ENCODE measurements at regions not wholly inside any gene's neighbourhood (a gene's known extent, or its start where the extent isn't known, plus 50 kb on each side); places are given as distances from the start of the nearest gene placed in this dataset.

GRCh38 chrX:99719140-99719539 lies 690.9 kb downstream of the PCDH19 start (continued):
- TF ChIP-seq ZNF462 (CRISPR knock-in tag; IDR thresholded peaks at IDR 0.05) (no peak), EZH2 (IDR thresholded peaks at IDR 0.05; ENCODE audit: low read depth, unreplicated experiment) (no peak), JUNB (IDR thresholded peaks at IDR 0.05; ENCODE audit: unreplicated experiment) (no peak), NANOG (IDR thresholded peaks at IDR 0.05; ENCODE audit: borderline replicate concordance) (no peak), STAT1 (IDR thresholded peaks at IDR 0.05; ENCODE audit: unreplicated experiment) (no peak), POLR2AphosphoS5 (IDR thresholded peaks at IDR 0.05; ENCODE audit: low read depth) (no peak), ZNF331 (CRISPR knock-in tag; IDR thresholded peaks at IDR 0.05; ENCODE audit: low read depth) (no peak), EZH2phosphoT487 (IDR thresholded peaks at IDR 0.05; ENCODE audit: unreplicated experiment) (no peak), CREB1 (CRISPR knock-in tag; IDR thresholded peaks at IDR 0.05; ENCODE audit: low read depth) (no peak)
- TF ChIP-seq, protein P1, sequence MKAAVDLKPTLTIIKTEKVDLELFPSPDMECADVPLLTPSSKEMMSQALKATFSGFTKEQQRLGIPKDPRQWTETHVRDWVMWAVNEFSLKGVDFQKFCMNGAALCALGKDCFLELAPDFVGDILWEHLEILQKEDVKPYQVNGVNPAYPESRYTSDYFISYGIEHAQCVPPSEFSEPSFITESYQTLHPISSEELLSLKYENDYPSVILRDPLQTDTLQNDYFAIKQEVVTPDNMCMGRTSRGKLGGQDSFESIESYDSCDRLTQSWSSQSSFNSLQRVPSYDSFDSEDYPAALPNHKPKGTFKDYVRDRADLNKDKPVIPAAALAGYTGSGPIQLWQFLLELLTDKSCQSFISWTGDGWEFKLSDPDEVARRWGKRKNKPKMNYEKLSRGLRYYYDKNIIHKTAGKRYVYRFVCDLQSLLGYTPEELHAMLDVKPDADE (IDR thresholded peaks at IDR 0.05), result no peak
- TF ChIP-seq, protein P2, sequence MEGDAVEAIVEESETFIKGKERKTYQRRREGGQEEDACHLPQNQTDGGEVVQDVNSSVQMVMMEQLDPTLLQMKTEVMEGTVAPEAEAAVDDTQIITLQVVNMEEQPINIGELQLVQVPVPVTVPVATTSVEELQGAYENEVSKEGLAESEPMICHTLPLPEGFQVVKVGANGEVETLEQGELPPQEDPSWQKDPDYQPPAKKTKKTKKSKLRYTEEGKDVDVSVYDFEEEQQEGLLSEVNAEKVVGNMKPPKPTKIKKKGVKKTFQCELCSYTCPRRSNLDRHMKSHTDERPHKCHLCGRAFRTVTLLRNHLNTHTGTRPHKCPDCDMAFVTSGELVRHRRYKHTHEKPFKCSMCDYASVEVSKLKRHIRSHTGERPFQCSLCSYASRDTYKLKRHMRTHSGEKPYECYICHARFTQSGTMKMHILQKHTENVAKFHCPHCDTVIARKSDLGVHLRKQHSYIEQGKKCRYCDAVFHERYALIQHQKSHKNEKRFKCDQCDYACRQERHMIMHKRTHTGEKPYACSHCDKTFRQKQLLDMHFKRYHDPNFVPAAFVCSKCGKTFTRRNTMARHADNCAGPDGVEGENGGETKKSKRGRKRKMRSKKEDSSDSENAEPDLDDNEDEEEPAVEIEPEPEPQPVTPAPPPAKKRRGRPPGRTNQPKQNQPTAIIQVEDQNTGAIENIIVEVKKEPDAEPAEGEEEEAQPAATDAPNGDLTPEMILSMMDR (conservative IDR thresholded peaks at IDR 0.05; ENCODE audit: low read depth in 2 of 2), result no peak; a peak in 1 of 4 replicates

All from GM23338 (cell line).